Cardiac fibroblast (primary cell): ENCODE measurements at regions not wholly inside any gene's neighbourhood (a gene's known extent, or its start where the extent isn't known, plus 50 kb on each side); places are given as distances from the start of the nearest gene placed in this dataset.

Experiments used
- DNase-seq, 2 donors: peaks; one replicate each; pipeline versions ENCODE4 v3.0.0 to v3.0.0-alpha.2; 2010; ENCODE audit warnings: low read depth in 2 of 2
- H3K4me3 ChIP-seq, 2 donors: replicated peaks in 1 of 2; 1 replicate in 1 of 2; 2 replicates in 1 of 2; pipeline ENCODE4 v1.5.1; 2011; ENCODE audit warnings: low read depth in 2 of 2, low read length in 2 of 2, mild to moderate bottlenecking in 2 of 2, moderate library complexity in 1 of 2
- TF ChIP-seq, protein P1 (sequence below): IDR thresholded peaks from one replicate; pipeline ENCODE4 v1.5.1; 2011; ENCODE audit warnings: low read depth, mild to moderate bottlenecking, low read length, inconsistent platforms

- no peak for DNase-seq
- TF ChIP-seq, protein P1, sequence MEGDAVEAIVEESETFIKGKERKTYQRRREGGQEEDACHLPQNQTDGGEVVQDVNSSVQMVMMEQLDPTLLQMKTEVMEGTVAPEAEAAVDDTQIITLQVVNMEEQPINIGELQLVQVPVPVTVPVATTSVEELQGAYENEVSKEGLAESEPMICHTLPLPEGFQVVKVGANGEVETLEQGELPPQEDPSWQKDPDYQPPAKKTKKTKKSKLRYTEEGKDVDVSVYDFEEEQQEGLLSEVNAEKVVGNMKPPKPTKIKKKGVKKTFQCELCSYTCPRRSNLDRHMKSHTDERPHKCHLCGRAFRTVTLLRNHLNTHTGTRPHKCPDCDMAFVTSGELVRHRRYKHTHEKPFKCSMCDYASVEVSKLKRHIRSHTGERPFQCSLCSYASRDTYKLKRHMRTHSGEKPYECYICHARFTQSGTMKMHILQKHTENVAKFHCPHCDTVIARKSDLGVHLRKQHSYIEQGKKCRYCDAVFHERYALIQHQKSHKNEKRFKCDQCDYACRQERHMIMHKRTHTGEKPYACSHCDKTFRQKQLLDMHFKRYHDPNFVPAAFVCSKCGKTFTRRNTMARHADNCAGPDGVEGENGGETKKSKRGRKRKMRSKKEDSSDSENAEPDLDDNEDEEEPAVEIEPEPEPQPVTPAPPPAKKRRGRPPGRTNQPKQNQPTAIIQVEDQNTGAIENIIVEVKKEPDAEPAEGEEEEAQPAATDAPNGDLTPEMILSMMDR, result no peak
Measured at GRCh38 chr11:92854952-92855351, 114.5 kb upstream of the MTNR1B start.

GRCh38 chr11:92855607-92856405 is 113.6 kb upstream of the MTNR1B start:
- DNase-seq, result no peak
- TF ChIP-seq, protein P1, result no peak
- no peak overlapping the region for H3K4me3 ChIP-seq

More at GRCh38 chr11:92854952-92855351, 114.5 kb upstream of the MTNR1B start:
- H3K4me3 ChIP-seq, result no peak overlapping the region

DNA sequence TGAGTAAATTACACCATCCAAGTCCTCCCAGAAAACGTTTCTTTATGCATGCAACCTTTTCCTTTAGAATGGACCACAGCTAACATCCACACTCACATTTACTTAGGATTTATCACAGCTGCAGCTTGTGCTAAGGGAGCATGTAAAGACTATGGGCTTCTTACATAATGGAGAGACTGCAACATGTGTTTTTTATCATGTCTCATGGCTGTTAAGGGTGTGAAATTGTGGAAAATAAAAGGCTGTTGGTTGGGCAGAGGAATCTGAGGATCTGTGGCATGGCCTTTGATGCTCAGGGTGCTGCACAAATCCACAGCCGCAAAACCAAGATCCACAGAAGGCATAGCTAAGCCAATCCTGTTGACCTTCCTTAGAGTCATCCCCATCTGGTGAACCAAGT is 112.0 kb upstream of the MTNR1B start:
- DNase-seq, result no peak
- TF ChIP-seq, protein P1, result no peak
- no peak overlapping the region for H3K4me3 ChIP-seq

DNA sequence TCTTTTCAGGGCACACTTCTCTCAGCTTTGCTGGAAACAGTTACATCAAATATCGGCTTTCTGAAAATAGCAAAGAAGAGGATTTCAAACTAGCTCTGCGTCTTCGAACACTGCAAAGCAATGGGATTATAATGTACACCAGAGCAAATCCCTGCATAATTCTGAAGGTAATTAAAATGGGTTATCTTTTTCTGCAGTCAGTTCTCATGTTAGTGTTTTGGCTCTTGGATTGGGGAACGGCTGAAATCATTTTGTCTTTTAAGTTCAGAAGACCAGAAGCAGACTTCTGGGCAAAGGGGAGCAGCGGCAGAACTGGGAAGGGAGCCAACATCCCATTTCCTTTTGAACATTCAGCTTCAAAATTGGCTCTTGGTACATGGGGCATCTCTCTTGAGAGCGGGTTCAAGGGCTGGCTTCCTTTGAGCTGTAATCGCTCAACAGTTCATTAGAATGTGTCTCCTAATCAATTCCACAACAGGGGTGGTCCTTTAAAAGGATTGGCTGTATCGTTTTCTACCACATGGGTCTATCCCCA is 110.2 kb upstream of the MTNR1B start:
- no peak overlapping the region for H3K4me3 ChIP-seq
- TF ChIP-seq, protein P1, result no peak
- DNase-seq, result peak in 1 of 2 donors; percentile 15

GRCh38 chr11:92861634-92862033 is 107.8 kb upstream of the MTNR1B start:
- H3K4me3 ChIP-seq, result no peak overlapping the region
- TF ChIP-seq, protein P1, result no peak
- DNase-seq, result no peak

DNA sequence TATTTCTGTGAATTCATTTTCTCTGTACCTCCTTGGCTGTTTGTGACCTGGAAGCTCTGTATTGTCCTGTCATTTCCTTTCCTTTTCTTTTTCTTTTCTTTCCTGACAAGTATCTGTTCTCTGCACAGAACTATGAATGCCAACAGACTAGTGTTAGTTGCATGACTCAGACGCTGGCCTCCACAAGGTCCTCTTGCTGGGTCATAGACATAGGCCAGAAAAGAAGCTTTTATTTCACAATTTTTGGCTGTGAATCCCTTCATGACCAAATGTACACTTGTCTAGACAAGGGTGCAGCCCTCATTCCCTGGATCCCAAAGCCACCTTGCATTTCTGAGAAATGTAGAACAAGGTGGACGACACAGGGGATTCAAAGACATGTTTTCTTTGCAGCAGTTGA is 104.1 kb upstream of the MTNR1B start:
- no peak overlapping the region for H3K4me3 ChIP-seq
- TF ChIP-seq, protein P1, result no peak
- DNase-seq, result peak; percentile 11 to 17
